IPS-18a (cell line): ENCODE measurements at regions not wholly inside any gene's neighbourhood (a gene's known extent, or its start where the extent isn't known, plus 50 kb on each side); places are given as distances from the start of the nearest gene placed in this dataset.
"Not testable (repeated sequence)": the region's sequence is repeated elsewhere in the genome, so short reads cannot be mapped to it uniquely, and the experiment has no call there.

Experiments
- H3K27ac ChIP-seq: one replicate; pipeline ENCODE4 v1.5.1; 2013; ENCODE audit warnings: low read length
- H3K27me3 ChIP-seq: one replicate; pipeline ENCODE4 v1.6.1; 2013; ENCODE audit warnings: mild to moderate bottlenecking, low read length; ENCODE audit not compliant: control insufficient read depth, insufficient read depth
- H3K36me3 ChIP-seq: one replicate; pipeline ENCODE4 v1.6.1; 2013; ENCODE audit warnings: low read depth, low read length; ENCODE audit not compliant: control insufficient read depth
- H3K4me1 ChIP-seq: one replicate; pipeline ENCODE4 v1.6.1; 2013; ENCODE audit warnings: low read depth, low read length; ENCODE audit not compliant: control insufficient read depth
- H3K4me3 ChIP-seq: one replicate; pipeline ENCODE4 v1.5.1; 2013; ENCODE audit warnings: low read length
- H3K9ac ChIP-seq: one replicate; pipeline ENCODE4 v1.6.1; 2013; ENCODE audit warnings: mild to moderate bottlenecking, low read length, moderate library complexity
- H3K9me3 ChIP-seq: one replicate; pipeline ENCODE4 v1.6.1; 2013; ENCODE audit warnings: low read depth, low read length; ENCODE audit not compliant: control insufficient read depth

- Histone ChIP-seq H3K36me3 (no peaks in the 10 kb centered on the region), H3K4me1 (no peaks in the 10 kb centered on the region), H3K4me3 (no peak overlapping the region), H3K9ac (no peak overlapping the region), H3K27me3 (no peaks in the 10 kb centered on the region), H3K9me3 (no peaks in the 10 kb centered on the region), H3K27ac (no peak overlapping the region)
These were observed 306.9 kb upstream of the PPARGC1A start for GRCh38 chr4:24196785-24197184.

GRCh38 chr4:24195991-24196736, 306.3 kb upstream of the PPARGC1A start:
- H3K9me3 ChIP-seq, result no peaks in the 10 kb centered on the region
- no peak overlapping the region for H3K27ac ChIP-seq
- H3K9ac ChIP-seq, result no peak overlapping the region
- H3K4me1 ChIP-seq, result no peaks in the 10 kb centered on the region
- H3K36me3 ChIP-seq, result no peaks in the 10 kb centered on the region
- H3K27me3 ChIP-seq, result no peaks in the 10 kb centered on the region
- no peak overlapping the region for H3K4me3 ChIP-seq

- H3K9ac ChIP-seq, result no peak overlapping the region
- no peaks in the 10 kb centered on the region for H3K27me3 ChIP-seq
- no peaks in the 10 kb centered on the region for H3K36me3 ChIP-seq
- H3K9me3 ChIP-seq, result no peaks in the 10 kb centered on the region
- H3K4me3 ChIP-seq, result no peak overlapping the region
- H3K4me1 ChIP-seq, result no peaks in the 10 kb centered on the region
- no peak overlapping the region for H3K27ac ChIP-seq
These were observed 302.3 kb upstream of the PPARGC1A start for GRCh38 chr4:24192018-24192641.

GRCh38 chr4:24190761-24191695, 301.2 kb upstream of the PPARGC1A start:
- Histone ChIP-seq H3K4me3 (no peak overlapping the region), H3K9ac (no peak overlapping the region), H3K27ac (no peak overlapping the region), H3K9me3 (no peaks in the 10 kb centered on the region), H3K4me1 (no peaks in the 10 kb centered on the region), H3K36me3 (no peaks in the 10 kb centered on the region), H3K27me3 (no peaks in the 10 kb centered on the region)

GRCh38 chr4:24188459-24188858, 298.6 kb upstream of the PPARGC1A start:
- Histone ChIP-seq H3K36me3 (no peaks in the 10 kb centered on the region), H3K4me3 (no peak overlapping the region), H3K27me3 (no peaks in the 10 kb centered on the region), H3K27ac (no peak overlapping the region), H3K4me1 (no peaks in the 10 kb centered on the region), H3K9ac (no peak overlapping the region), H3K9me3 (no peaks in the 10 kb centered on the region)

GRCh38 chr4:24186466-24186865, 296.6 kb upstream of the PPARGC1A start:
- Histone ChIP-seq H3K4me1 (no peaks in the 10 kb centered on the region), H3K4me3 (no peak overlapping the region), H3K27ac (no peak overlapping the region), H3K36me3 (no peaks in the 10 kb centered on the region), H3K27me3 (no peaks in the 10 kb centered on the region), H3K9ac (no peak overlapping the region), H3K9me3 (no peaks in the 10 kb centered on the region)

- no peak overlapping the region for H3K4me3 ChIP-seq
- H3K9me3 ChIP-seq, result no peaks in the 10 kb centered on the region
- H3K27me3 ChIP-seq, result no peaks in the 10 kb centered on the region
- H3K4me1 ChIP-seq, result no peaks in the 10 kb centered on the region
- H3K36me3 ChIP-seq, result no peaks in the 10 kb centered on the region
- no peak overlapping the region for H3K27ac ChIP-seq
- H3K9ac ChIP-seq, result no peak overlapping the region
These were observed 291.2 kb upstream of the PPARGC1A start for GRCh38 chr4:24181005-24181404.

GRCh38 chr4:24180586-24180985, 290.7 kb upstream of the PPARGC1A start:
- no peaks in the 10 kb centered on the region for H3K27me3 ChIP-seq
- no peak overlapping the region for H3K9ac ChIP-seq
- no peaks in the 10 kb centered on the region for H3K9me3 ChIP-seq
- H3K4me3 ChIP-seq, result no peak overlapping the region
- H3K27ac ChIP-seq, result no peak overlapping the region
- no peaks in the 10 kb centered on the region for H3K4me1 ChIP-seq
- H3K36me3 ChIP-seq, result no peaks in the 10 kb centered on the region

GRCh38 chr4:24179201-24179840, 289.5 kb upstream of the PPARGC1A start:
- Histone ChIP-seq H3K4me3 (no peak overlapping the region), H3K36me3 (no peaks in the 10 kb centered on the region), H3K9me3 (no peaks in the 10 kb centered on the region), H3K27ac (no peak overlapping the region), H3K4me1 (no peaks in the 10 kb centered on the region), H3K27me3 (no peaks in the 10 kb centered on the region), H3K9ac (no peak overlapping the region)

GRCh38 chr4:24177443-24177842, 287.6 kb upstream of the PPARGC1A start:
- H3K27ac ChIP-seq, H3K4me1 ChIP-seq, H3K9me3 ChIP-seq, H3K36me3 ChIP-seq, H3K4me3 ChIP-seq, H3K27me3 ChIP-seq, H3K9ac ChIP-seq: not testable (repeated sequence)

GRCh38 chr4:24175707-24176106, 285.9 kb upstream of the PPARGC1A start:
- H3K27me3 ChIP-seq, result no peaks in the 10 kb centered on the region
- H3K9ac ChIP-seq, result no peak overlapping the region
- no peaks in the 10 kb centered on the region for H3K36me3 ChIP-seq
- no peaks in the 10 kb centered on the region for H3K9me3 ChIP-seq
- H3K27ac ChIP-seq, result no peak overlapping the region
- H3K4me3 ChIP-seq, result no peak overlapping the region
- H3K4me1 ChIP-seq, result no peaks in the 10 kb centered on the region
